Heart left ventricle (tissue), 13 donors: ENCODE measurements at regions not wholly inside any gene's neighbourhood (a gene's known extent, or its start where the extent isn't known, plus 50 kb on each side); places are given as distances from the start of the nearest gene placed in this dataset.

Experiments used
- POLR2A ChIP-seq, 2 donors: fragments of 450-650 bp; IDR thresholded peaks; one replicate each; pipeline ENCODE4 v1.6.1; 2017; ENCODE audit warnings: antibody characterized with exemption in 2 of 2, mild to moderate bottlenecking in 2 of 2, moderate library complexity in 2 of 2
- TF ChIP-seq, protein P1 (sequence below), 12 donors: fragments of 200-600 bp; sonication (generic) in 4 of 12; IDR thresholded peaks; one replicate each; pipeline versions ENCODE4 v1.5.0 to v1.8.0; 2018 to 2022; ENCODE audit warnings: antibody characterized with exemption in 12 of 12, mild to moderate bottlenecking in 5 of 12
- donor health status: ischemic (EF 13 %, LVEDD 7.1; RV severe dilation, severe dysfunction).
- donor health status: DM: no; HTN: yes; CAD: no.
- donor health status: DM: no; HTN: no; CAD: no.
- donor health status: ischemic (EF 25% LVEDD 6.9; RV normal size, moderate dysfunction).
- donor health status: ischemic (EF 25% LVEDD 5.7; RV mildly dilated, moderate dysfunction).
- donor health status: ischemic (EF 35%, LVEDD 5.7; RV mildly dilated, moderate dysfunction).
- donor health status: nonischemic (EF 11% LVEDD 7.7; RV severe dilation, severe dysfunction).
- donor health status: DM: yes; HTN: yes; CAD: no.
- donor health status: PGD.
- donor health status: ischemic (EF 29% LVEDD 5.4; RV normal size, mild dysfunction).
- donor health status: nonischemic (EF 23%, LVEDD 6.1; RV moderate dilation, normal function).

DNA sequence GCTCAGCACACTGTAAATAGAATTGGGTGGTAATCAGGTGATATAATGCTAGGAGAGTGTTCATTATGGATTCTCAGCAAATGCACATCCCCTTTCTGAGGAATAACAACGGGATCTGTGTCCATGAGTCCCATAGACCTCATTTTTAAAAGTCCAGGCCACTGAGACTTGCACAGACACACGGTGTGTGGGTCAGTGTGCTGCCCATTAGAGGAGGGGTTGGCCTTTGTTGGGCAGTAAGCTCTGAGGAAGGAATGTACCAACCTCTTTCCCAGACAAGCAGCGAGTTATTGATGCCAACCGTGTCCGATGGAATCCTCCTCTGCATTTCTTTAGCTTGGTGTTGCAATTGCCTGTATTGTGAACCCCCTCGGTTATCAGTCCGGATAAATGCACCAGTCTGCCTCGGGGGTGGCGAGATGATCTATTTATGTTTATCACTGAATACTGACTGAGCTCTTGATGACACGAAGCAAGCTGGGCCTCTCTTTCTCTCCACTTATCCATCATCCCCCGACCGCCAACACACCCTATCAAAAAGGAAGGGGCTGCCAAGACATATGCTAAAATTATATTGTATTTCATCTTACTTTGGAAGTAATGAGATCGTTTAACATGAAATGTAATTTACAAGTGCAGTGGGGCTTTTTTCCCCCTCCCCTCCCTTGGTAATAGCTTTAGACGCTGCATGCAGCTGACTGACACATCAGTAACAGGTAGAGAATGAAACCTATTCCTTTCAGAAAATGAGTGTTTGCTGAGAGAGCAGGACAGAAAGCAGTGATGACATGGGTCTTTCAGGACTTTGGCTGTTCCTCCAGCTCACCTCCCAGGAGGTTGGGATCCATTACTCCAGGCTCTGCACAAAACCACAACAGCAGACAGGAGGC is 126.6 kb upstream of the ST8SIA2 start:
- TF ChIP-seq, protein P1, sequence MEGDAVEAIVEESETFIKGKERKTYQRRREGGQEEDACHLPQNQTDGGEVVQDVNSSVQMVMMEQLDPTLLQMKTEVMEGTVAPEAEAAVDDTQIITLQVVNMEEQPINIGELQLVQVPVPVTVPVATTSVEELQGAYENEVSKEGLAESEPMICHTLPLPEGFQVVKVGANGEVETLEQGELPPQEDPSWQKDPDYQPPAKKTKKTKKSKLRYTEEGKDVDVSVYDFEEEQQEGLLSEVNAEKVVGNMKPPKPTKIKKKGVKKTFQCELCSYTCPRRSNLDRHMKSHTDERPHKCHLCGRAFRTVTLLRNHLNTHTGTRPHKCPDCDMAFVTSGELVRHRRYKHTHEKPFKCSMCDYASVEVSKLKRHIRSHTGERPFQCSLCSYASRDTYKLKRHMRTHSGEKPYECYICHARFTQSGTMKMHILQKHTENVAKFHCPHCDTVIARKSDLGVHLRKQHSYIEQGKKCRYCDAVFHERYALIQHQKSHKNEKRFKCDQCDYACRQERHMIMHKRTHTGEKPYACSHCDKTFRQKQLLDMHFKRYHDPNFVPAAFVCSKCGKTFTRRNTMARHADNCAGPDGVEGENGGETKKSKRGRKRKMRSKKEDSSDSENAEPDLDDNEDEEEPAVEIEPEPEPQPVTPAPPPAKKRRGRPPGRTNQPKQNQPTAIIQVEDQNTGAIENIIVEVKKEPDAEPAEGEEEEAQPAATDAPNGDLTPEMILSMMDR (IDR thresholded peaks at IDR 0.05): no peak
- no peak for TF ChIP-seq POLR2A (IDR thresholded peaks at IDR 0.05)
